ENCODE measurements at regions not wholly inside any gene's neighbourhood (a gene's known extent, or its start where the extent isn't known, plus 50 kb on each side); places are given as distances from the start of the nearest gene placed in this dataset.

GRCh38 chr17:55872374-55872773 lies 121.5 kb downstream of the PCTP start:
- no peaks in the 10 kb centered on the region for H3K4me1 ChIP-seq (ENCODE audit: insufficient read depth, low read length)
- no peak overlapping the region for H3K9ac ChIP-seq (ENCODE audit: low read depth, low read length)
- WGBS, result 93% methylated on average over 3 of the region's 3 CpGs
- H3K27ac ChIP-seq (ENCODE audit: low read depth, low read length), result no peak overlapping the region
- H3K4me3 ChIP-seq (ENCODE audit: low read length), result no peak overlapping the region
- no peaks in the 10 kb centered on the region for H3K36me3 ChIP-seq (ENCODE audit: insufficient read depth, low read length)
- peaks cover 4% of the 10 kb centered on the region; the same call in 1 of the 2 replicates for H3K9me3 ChIP-seq (ENCODE audit: insufficient read depth, low read depth, low read length)
- no peaks in the 10 kb centered on the region for H3K27me3 ChIP-seq (ENCODE audit: insufficient read depth, low read length)

GRCh38 chr17:55873017-55873758 lies 122.3 kb downstream of the PCTP start:
- H3K4me1 ChIP-seq (ENCODE audit: insufficient read depth, low read length), result no peaks in the 10 kb centered on the region
- 79% methylated on average over 4 of the region's 4 CpGs for WGBS
- H3K9me3 ChIP-seq (ENCODE audit: insufficient read depth, low read depth, low read length), result peaks cover 4% of the 10 kb centered on the region; the same call in 1 of the 2 replicates
- H3K9ac ChIP-seq (ENCODE audit: low read depth, low read length), result no peak overlapping the region
- H3K36me3 ChIP-seq (ENCODE audit: insufficient read depth, low read length), result no peaks in the 10 kb centered on the region
- no peaks in the 10 kb centered on the region for H3K27me3 ChIP-seq (ENCODE audit: insufficient read depth, low read length)
- no peak overlapping the region for H3K27ac ChIP-seq (ENCODE audit: low read depth, low read length)
- H3K4me3 ChIP-seq (ENCODE audit: low read length), result no peak overlapping the region

- H3K9me3 ChIP-seq (ENCODE audit: insufficient read depth, low read depth, low read length), result no peaks in the 10 kb centered on the region
- H3K4me3 ChIP-seq (ENCODE audit: low read length), result no peak overlapping the region
- no peak overlapping the region for H3K9ac ChIP-seq (ENCODE audit: low read depth, low read length)
- no peaks in the 10 kb centered on the region for H3K27me3 ChIP-seq (ENCODE audit: insufficient read depth, low read length)
- WGBS, result no CpG with 5 or more reads among the region's 1 CpG
- H3K36me3 ChIP-seq (ENCODE audit: insufficient read depth, low read length), result no peaks in the 10 kb centered on the region
- H3K4me1 ChIP-seq (ENCODE audit: insufficient read depth, low read length), result no peaks in the 10 kb centered on the region
- H3K27ac ChIP-seq (ENCODE audit: low read depth, low read length), result no peak overlapping the region
Observed at GRCh38 chr17:55883149-55883548, 132.3 kb downstream of the PCTP start.

GRCh38 chr17:55887531-55887930 lies 136.7 kb downstream of the PCTP start:
- no peak overlapping the region for H3K4me3 ChIP-seq (ENCODE audit: low read length)
- no peaks in the 10 kb centered on the region for H3K27me3 ChIP-seq (ENCODE audit: insufficient read depth, low read length)
- 92% methylated on average over 3 of the region's 3 CpGs for WGBS
- H3K4me1 ChIP-seq (ENCODE audit: insufficient read depth, low read length), result no peaks in the 10 kb centered on the region
- no peak overlapping the region for H3K9ac ChIP-seq (ENCODE audit: low read depth, low read length)
- H3K9me3 ChIP-seq (ENCODE audit: insufficient read depth, low read depth, low read length), result peaks cover 9% of the 10 kb centered on the region; the same call in 1 of the 2 replicates
- no peaks in the 10 kb centered on the region for H3K36me3 ChIP-seq (ENCODE audit: insufficient read depth, low read length)
- no peak overlapping the region for H3K27ac ChIP-seq (ENCODE audit: low read depth, low read length)

GRCh38 chr17:55889271-55889670 lies 138.4 kb downstream of the PCTP start:
- Histone ChIP-seq H3K27ac (ENCODE audit: low read depth, low read length) (no peak overlapping the region), H3K36me3 (ENCODE audit: insufficient read depth, low read length) (no peaks in the 10 kb centered on the region), H3K4me1 (ENCODE audit: insufficient read depth, low read length) (no peaks in the 10 kb centered on the region), H3K4me3 (ENCODE audit: low read length) (no peak overlapping the region), H3K9ac (ENCODE audit: low read depth, low read length) (no peak overlapping the region), H3K9me3 (ENCODE audit: insufficient read depth, low read depth, low read length) (peaks cover 9% of the 10 kb centered on the region; the same call in 1 of the 2 replicates), H3K27me3 (ENCODE audit: insufficient read depth, low read length) (no peaks in the 10 kb centered on the region)
- 83% methylated on average over 1 of the region's 1 CpG for WGBS

GRCh38 chr17:55895112-55895759 lies 144.4 kb downstream of the PCTP start:
- Histone ChIP-seq H3K4me1 (ENCODE audit: insufficient read depth, low read length) (no peaks in the 10 kb centered on the region), H3K27ac (ENCODE audit: low read depth, low read length) (no peak overlapping the region), H3K9ac (ENCODE audit: low read depth, low read length) (no peak overlapping the region), H3K9me3 (ENCODE audit: insufficient read depth, low read depth, low read length) (no peaks in the 10 kb centered on the region), H3K4me3 (ENCODE audit: low read length) (no peak overlapping the region), H3K36me3 (ENCODE audit: insufficient read depth, low read length) (no peaks in the 10 kb centered on the region), H3K27me3 (ENCODE audit: insufficient read depth, low read length) (no peaks in the 10 kb centered on the region)
- 98% methylated on average over 5 of the region's 5 CpGs for WGBS

- no peak overlapping the region for H3K9ac ChIP-seq (ENCODE audit: low read depth, low read length)
- WGBS, result 96% methylated on average over 4 of the region's 4 CpGs
- no peak overlapping the region for H3K27ac ChIP-seq (ENCODE audit: low read depth, low read length)
- H3K27me3 ChIP-seq (ENCODE audit: insufficient read depth, low read length), result no peaks in the 10 kb centered on the region
- H3K4me3 ChIP-seq (ENCODE audit: low read length), result no peak overlapping the region
- no peaks in the 10 kb centered on the region for H3K36me3 ChIP-seq (ENCODE audit: insufficient read depth, low read length)
- H3K9me3 ChIP-seq (ENCODE audit: insufficient read depth, low read depth, low read length), result no peaks in the 10 kb centered on the region
- no peaks in the 10 kb centered on the region for H3K4me1 ChIP-seq (ENCODE audit: insufficient read depth, low read length)
Observed at GRCh38 chr17:55897301-55897700, 146.4 kb downstream of the PCTP start.

GRCh38 chr17:55898195-55898594 lies 147.3 kb downstream of the PCTP start:
- Histone ChIP-seq H3K9me3 (ENCODE audit: insufficient read depth, low read depth, low read length) (no peaks in the 10 kb centered on the region), H3K27ac (ENCODE audit: low read depth, low read length) (no peak overlapping the region), H3K4me1 (ENCODE audit: insufficient read depth, low read length) (no peaks in the 10 kb centered on the region), H3K9ac (ENCODE audit: low read depth, low read length) (no peak overlapping the region), H3K27me3 (ENCODE audit: insufficient read depth, low read length) (no peaks in the 10 kb centered on the region), H3K4me3 (ENCODE audit: low read length) (no peak overlapping the region), H3K36me3 (ENCODE audit: insufficient read depth, low read length) (no peaks in the 10 kb centered on the region)
- 60% methylated on average over 1 of the region's 1 CpG for WGBS

GRCh38 chr17:55900188-55900587 lies 149.3 kb downstream of the PCTP start:
- Histone ChIP-seq H3K9me3 (ENCODE audit: insufficient read depth, low read depth, low read length) (no peaks in the 10 kb centered on the region), H3K9ac (ENCODE audit: low read depth, low read length) (no peak overlapping the region), H3K27ac (ENCODE audit: low read depth, low read length) (no peak overlapping the region), H3K4me1 (ENCODE audit: insufficient read depth, low read length) (no peaks in the 10 kb centered on the region), H3K4me3 (ENCODE audit: low read length) (no peak overlapping the region), H3K36me3 (ENCODE audit: insufficient read depth, low read length) (no peaks in the 10 kb centered on the region), H3K27me3 (ENCODE audit: insufficient read depth, low read length) (no peaks in the 10 kb centered on the region)

GRCh38 chr17:55903028-55903690 lies 152.3 kb downstream of the PCTP start:
- Histone ChIP-seq H3K9ac (ENCODE audit: low read depth, low read length) (no peak overlapping the region), H3K27me3 (ENCODE audit: insufficient read depth, low read length) (no peaks in the 10 kb centered on the region), H3K9me3 (ENCODE audit: insufficient read depth, low read depth, low read length) (no peaks in the 10 kb centered on the region), H3K36me3 (ENCODE audit: insufficient read depth, low read length) (no peaks in the 10 kb centered on the region), H3K27ac (ENCODE audit: low read depth, low read length) (no peak overlapping the region), H3K4me3 (ENCODE audit: low read length) (no peak overlapping the region), H3K4me1 (ENCODE audit: insufficient read depth, low read length) (no peaks in the 10 kb centered on the region)
- WGBS, result 86% methylated on average over 2 of the region's 2 CpGs

GRCh38 chr17:55909776-55910175 lies 158.9 kb downstream of the PCTP start:
- no peak overlapping the region for H3K4me3 ChIP-seq (ENCODE audit: low read length)
- WGBS, result 95% methylated on average over 5 of the region's 5 CpGs
- H3K9me3 ChIP-seq (ENCODE audit: insufficient read depth, low read depth, low read length), result peaks cover 3% of the 10 kb centered on the region; the same call in 1 of the 2 replicates
- H3K36me3 ChIP-seq (ENCODE audit: insufficient read depth, low read length), result no peaks in the 10 kb centered on the region
- no peaks in the 10 kb centered on the region for H3K4me1 ChIP-seq (ENCODE audit: insufficient read depth, low read length)
- no peaks in the 10 kb centered on the region for H3K27me3 ChIP-seq (ENCODE audit: insufficient read depth, low read length)
- H3K27ac ChIP-seq (ENCODE audit: low read depth, low read length), result no peak overlapping the region
- no peak overlapping the region for H3K9ac ChIP-seq (ENCODE audit: low read depth, low read length)

Measured in HUES64 (cell line).